Progenitor cell of endocrine pancreas (in vitro differentiated cells): ENCODE measurements at regions not wholly inside any gene's neighbourhood (a gene's known extent, or its start where the extent isn't known, plus 50 kb on each side); places are given as distances from the start of the nearest gene placed in this dataset.

Source experiments
- DNase-seq: peaks from one replicate; pipeline ENCODE4 v3.0.0; 2021; ENCODE audit warnings: low spot score; ENCODE audit not compliant: unreplicated experiment
- H3K27ac Mint-ChIP-seq: 2 replicates; pipeline ENCODE4 v1.8.0; 2021; ENCODE audit warnings: mild to moderate bottlenecking, moderate library complexity, mixed read lengths
- H3K27me3 Mint-ChIP-seq: 2 replicates; pipeline ENCODE4 v1.8.0; 2021; ENCODE audit warnings: mixed read lengths
- H3K36me3 Mint-ChIP-seq: 2 replicates; pipeline ENCODE4 v1.8.0; 2022; ENCODE audit warnings: mixed read lengths; ENCODE audit not compliant: insufficient read depth
- H3K4me1 Mint-ChIP-seq: 2 replicates; pipeline ENCODE4 v1.8.0; 2021; ENCODE audit warnings: low read depth, mixed read lengths
- H3K4me3 Mint-ChIP-seq: 2 replicates; pipeline ENCODE4 v1.8.0; 2021; ENCODE audit warnings: low read depth, mild to moderate bottlenecking, moderate library complexity, mixed read lengths
- H3K9me3 Mint-ChIP-seq: 2 replicates; pipeline ENCODE4 v1.8.0; 2021; ENCODE audit warnings: low read depth, mixed read lengths
- TF ChIP-seq, protein P1 (sequence below): fragments of 200-600 bp; sonication (generic); IDR thresholded peaks from one replicate; pipeline ENCODE4 v1.5.0; 2021; ENCODE audit warnings: antibody characterized with exemption, mild to moderate bottlenecking; ENCODE audit not compliant: unreplicated experiment

DNA sequence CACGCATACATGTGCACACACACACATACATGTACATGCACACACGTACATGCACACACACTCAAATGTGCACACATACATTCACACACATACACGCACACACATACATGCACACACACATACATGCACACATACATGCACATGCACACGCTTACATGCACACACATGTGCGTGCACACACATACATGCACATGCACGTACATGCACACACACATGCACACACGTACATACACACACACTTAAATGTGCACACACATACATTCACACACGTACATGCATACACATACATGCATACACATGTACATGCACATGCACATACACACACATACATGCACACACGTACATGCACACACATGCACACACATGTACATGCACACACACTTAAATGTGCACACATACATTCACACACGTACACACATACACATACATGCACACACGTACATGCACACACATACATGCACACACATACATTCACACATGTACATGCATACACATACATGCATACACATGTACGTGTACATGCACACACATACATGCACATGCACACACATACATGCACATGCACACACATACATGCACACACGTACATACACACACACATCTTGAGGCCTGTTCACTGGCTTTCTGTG is 283.7 kb upstream of the ID2 start:
- H3K27me3 Mint-ChIP-seq = peaks cover 12% of the 10 kb centered on the region
- TF ChIP-seq, protein P1, sequence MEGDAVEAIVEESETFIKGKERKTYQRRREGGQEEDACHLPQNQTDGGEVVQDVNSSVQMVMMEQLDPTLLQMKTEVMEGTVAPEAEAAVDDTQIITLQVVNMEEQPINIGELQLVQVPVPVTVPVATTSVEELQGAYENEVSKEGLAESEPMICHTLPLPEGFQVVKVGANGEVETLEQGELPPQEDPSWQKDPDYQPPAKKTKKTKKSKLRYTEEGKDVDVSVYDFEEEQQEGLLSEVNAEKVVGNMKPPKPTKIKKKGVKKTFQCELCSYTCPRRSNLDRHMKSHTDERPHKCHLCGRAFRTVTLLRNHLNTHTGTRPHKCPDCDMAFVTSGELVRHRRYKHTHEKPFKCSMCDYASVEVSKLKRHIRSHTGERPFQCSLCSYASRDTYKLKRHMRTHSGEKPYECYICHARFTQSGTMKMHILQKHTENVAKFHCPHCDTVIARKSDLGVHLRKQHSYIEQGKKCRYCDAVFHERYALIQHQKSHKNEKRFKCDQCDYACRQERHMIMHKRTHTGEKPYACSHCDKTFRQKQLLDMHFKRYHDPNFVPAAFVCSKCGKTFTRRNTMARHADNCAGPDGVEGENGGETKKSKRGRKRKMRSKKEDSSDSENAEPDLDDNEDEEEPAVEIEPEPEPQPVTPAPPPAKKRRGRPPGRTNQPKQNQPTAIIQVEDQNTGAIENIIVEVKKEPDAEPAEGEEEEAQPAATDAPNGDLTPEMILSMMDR = no peak
- H3K4me3 Mint-ChIP-seq = no peak overlapping the region
- no peaks in the 10 kb centered on the region for H3K9me3 Mint-ChIP-seq
- no peak overlapping the region for H3K27ac Mint-ChIP-seq
- peaks cover 4% of the 10 kb centered on the region for H3K4me1 Mint-ChIP-seq
- H3K36me3 Mint-ChIP-seq = no peaks in the 10 kb centered on the region
- no peak for DNase-seq

- peaks cover 12% of the 10 kb centered on the region for H3K27me3 Mint-ChIP-seq
- H3K9me3 Mint-ChIP-seq = no peaks in the 10 kb centered on the region
- no peak overlapping the region for H3K4me3 Mint-ChIP-seq
- peaks cover 9% of the 10 kb centered on the region for H3K4me1 Mint-ChIP-seq
- H3K36me3 Mint-ChIP-seq = no peaks in the 10 kb centered on the region
- TF ChIP-seq, protein P1 = no peak
- DNase-seq = no peak
- H3K27ac Mint-ChIP-seq = no peak overlapping the region
Observed at GRCh38 chr2:8399731-8400130, 282.1 kb upstream of the ID2 start.

DNA sequence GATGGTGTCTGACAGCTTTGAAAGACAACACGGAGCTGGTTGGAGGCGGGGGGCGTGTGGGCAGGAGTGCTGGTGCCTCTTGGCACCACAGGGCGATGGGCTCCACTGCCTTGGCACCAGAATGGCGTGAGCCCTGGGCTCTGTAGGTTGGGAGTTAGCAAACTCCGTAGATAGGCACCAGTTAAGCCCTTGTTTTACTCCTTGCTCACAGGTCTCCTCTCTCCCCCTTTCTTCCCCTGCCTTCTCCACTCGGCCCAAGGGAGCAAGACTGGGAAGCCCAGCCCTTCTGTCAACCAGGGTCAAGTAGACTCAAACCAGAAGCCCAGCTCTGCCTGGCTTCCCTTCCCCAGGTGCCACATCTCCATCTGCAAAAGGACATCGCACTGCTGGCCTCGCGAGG is 281.7 kb upstream of the ID2 start:
- Mint-ChIP-seq H3K27ac (no peak overlapping the region), H3K9me3 (no peaks in the 10 kb centered on the region), H3K36me3 (no peaks in the 10 kb centered on the region), H3K27me3 (peaks cover 10% of the 10 kb centered on the region), H3K4me1 (peaks cover 7% of the 10 kb centered on the region), H3K4me3 (no peak overlapping the region)
- DNase-seq = no peak
- TF ChIP-seq, protein P1 = no peak

DNA sequence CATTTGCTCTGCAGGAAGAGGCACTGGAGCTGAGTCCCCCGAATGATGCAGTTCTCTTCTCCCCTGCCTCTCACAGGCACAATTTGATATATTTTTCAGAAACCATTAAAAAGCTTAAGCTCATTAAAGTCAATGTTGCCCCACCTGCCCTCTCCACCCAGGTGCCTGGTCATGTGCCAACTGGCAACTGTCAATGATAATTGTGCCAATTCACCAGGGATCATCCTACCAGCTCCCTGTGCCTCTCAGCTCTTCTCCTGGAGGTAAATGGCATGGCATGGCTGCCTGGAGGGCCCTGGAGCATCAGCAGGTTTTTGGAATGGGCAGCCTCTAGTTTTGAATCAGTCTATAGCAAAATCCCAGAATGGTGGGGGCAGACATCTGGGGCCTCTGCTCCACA is 279.6 kb upstream of the ID2 start:
- Mint-ChIP-seq H3K27ac (no peak overlapping the region), H3K4me3 (no peak overlapping the region), H3K36me3 (no peaks in the 10 kb centered on the region), H3K4me1 (peaks cover 7% of the 10 kb centered on the region), H3K9me3 (no peaks in the 10 kb centered on the region), H3K27me3 (peaks cover 4% of the 10 kb centered on the region)
- no peak for DNase-seq
- TF ChIP-seq, protein P1 = no peak

DNA sequence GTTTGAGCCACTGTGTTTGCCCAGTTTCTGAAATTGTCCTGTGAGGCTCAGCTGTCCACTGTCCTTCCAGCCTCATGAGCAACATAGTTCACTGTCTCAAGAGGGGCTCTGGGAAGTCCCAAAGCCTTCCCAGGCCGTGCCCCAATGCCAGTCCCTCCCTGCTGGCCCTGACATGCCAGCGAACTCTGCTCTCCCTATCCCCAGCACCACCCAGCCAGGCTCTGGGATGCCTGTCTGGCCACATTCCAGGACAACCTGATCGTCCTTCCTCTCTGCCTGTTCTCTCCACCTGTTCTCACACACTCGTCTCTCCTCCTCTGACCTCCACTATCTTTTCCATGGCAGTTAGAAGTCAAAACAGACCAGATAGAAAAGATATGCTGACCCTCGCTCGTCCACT is 278.0 kb upstream of the ID2 start:
- Mint-ChIP-seq H3K4me1 (peaks cover 7% of the 10 kb centered on the region), H3K4me3 (no peak overlapping the region), H3K9me3 (no peaks in the 10 kb centered on the region), H3K36me3 (no peaks in the 10 kb centered on the region), H3K27me3 (no peaks in the 10 kb centered on the region), H3K27ac (peak overlapping the region; percentile 6)
- no peak for DNase-seq
- TF ChIP-seq, protein P1 = no peak
